GM23248 (cell line): ENCODE measurements at regions not wholly inside any gene's neighbourhood (a gene's known extent, or its start where the extent isn't known, plus 50 kb on each side); places are given as distances from the start of the nearest gene placed in this dataset.

Experiments used
- DNase-seq: peaks from one replicate; pipeline ENCODE4 v3.0.0-alpha.2; 2015
- H2AFZ ChIP-seq: fragments of 200-600 bp; sonication (generic); 2 replicates; pipeline ENCODE4 v1.6.1; 2016; ENCODE audit warnings: antibody characterized with exemption
- H3F3A ChIP-seq: fragments of 200-600 bp; sonication (generic); 2 replicates; pipeline ENCODE4 v1.6.1; 2016; ENCODE audit warnings: mild to moderate bottlenecking, antibody characterized with exemption, mixed run types; ENCODE audit not compliant: insufficient read depth
- H3K27ac ChIP-seq: fragments of 200-600 bp; sonication (generic); 2 replicates; pipeline ENCODE4 v1.5.1; 2016; ENCODE audit warnings: mild to moderate bottlenecking
- H3K27me3 ChIP-seq: fragments of 200-600 bp; sonication (generic); replicated peaks from 2 replicates; pipeline ENCODE4 v1.6.1; 2016; ENCODE audit warnings: mild to moderate bottlenecking; ENCODE audit not compliant: insufficient read depth
- H3K36me3 ChIP-seq: fragments of 200-600 bp; sonication (generic); 2 replicates; pipeline ENCODE4 v1.6.1; 2016; ENCODE audit warnings: low read depth, mild to moderate bottlenecking
- H3K4me1 ChIP-seq: fragments of 200-600 bp; sonication (generic); 2 replicates; pipeline ENCODE4 v1.6.1; 2016; ENCODE audit warnings: mild to moderate bottlenecking; ENCODE audit not compliant: insufficient read depth
- H3K4me2 ChIP-seq: fragments of 200-600 bp; sonication (generic); one replicate; pipeline ENCODE4 v1.6.1; 2016; ENCODE audit warnings: mild to moderate bottlenecking; ENCODE audit not compliant: unreplicated experiment
- H3K4me3 ChIP-seq: fragments of 200-600 bp; sonication (generic); 2 replicates; pipeline ENCODE4 v1.5.1; 2016; ENCODE audit warnings: mild to moderate bottlenecking
- H3K79me2 ChIP-seq: fragments of 200-600 bp; sonication (generic); 2 replicates; pipeline ENCODE4 v1.6.1; 2016; ENCODE audit warnings: mild to moderate bottlenecking; ENCODE audit not compliant: insufficient read depth
- H3K9ac ChIP-seq: fragments of 200-600 bp; sonication (generic); 2 replicates; pipeline ENCODE4 v1.6.1; 2016; ENCODE audit warnings: mild to moderate bottlenecking
- H3K9me2 ChIP-seq: fragments of 200-600 bp; sonication (generic); 2 replicates; pipeline ENCODE4 v1.6.1; 2016; ENCODE audit warnings: mixed run types, mild to moderate bottlenecking, moderate library complexity; ENCODE audit not compliant: insufficient read depth
- H3K9me3 ChIP-seq: fragments of 200-600 bp; sonication (generic); one replicate; pipeline ENCODE4 v1.6.1; 2017; ENCODE audit warnings: low read depth
- H4K20me1 ChIP-seq: fragments of 200-600 bp; sonication (generic); 2 replicates; pipeline ENCODE4 v1.6.0; 2016; ENCODE audit not compliant: insufficient read depth
- EZH2 ChIP-seq: fragments of 200-600 bp; sonication (generic); IDR thresholded peaks from 2 replicates; pipeline ENCODE4 v1.6.1; 2018; ENCODE audit warnings: antibody characterized with exemption, mild to moderate bottlenecking; ENCODE audit not compliant: insufficient read depth, poor library complexity, severe bottlenecking
- EZH2phosphoT487 ChIP-seq: fragments of 200-600 bp; sonication (generic); IDR thresholded peaks from 2 replicates; pipeline ENCODE4 v1.6.1; 2018; ENCODE audit warnings: antibody characterized with exemption, moderate library complexity, mild to moderate bottlenecking, low read depth; ENCODE audit not compliant: insufficient read depth
- WGBS, 2 experiments: methylation state at CpG; one replicate each; pipeline ENCODE4 v1.1.6; 2015 to 2017; ENCODE audit warnings: low lambda C conversion rate in 2 of 2, low coverage in 1 of 2; ENCODE audit errors: missing lambda C conversion rate in 2 of 2; 5-methylcytosine and 5-hydroxymethylcytosine counted together
- in situ Hi-C: fragments of 300-500 bp; cut with MboI; formaldehyde crosslinking; loops from 2 replicates; pipeline ENCODE4 v1.15.0; 2020

DNA sequence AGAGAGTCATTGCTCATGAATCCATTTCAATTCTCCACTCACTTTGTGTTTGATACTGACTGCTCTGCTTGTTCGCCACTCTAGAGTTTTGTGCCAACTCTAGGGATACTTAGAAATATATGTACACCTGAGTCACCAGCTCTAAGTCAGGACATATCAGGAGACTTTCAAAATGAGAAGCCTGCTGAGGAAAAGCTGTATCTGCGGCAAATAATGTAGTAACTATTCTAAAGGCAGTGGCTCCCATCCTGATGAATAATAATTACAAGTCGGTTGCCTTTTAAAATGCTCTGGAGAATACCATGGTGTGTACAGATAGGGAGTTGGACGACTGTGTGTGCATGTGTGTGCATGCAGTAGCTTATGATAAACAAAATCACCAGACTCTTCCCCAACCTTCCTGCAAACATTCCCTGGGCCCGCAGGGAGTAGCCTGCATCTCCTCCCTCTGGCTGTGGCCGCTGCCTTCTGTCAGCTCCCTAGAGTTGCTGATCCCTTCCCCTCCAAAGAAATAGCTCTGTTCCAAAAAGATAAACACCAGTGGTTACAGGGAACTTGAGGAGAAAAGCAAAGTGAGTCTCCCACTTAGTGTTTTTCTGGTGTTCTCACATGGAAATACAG lies 346.3 kb upstream of the UMPS start:
- DNase-seq, result no peak
- Histone ChIP-seq H3K4me2 (no peak overlapping the region), H3K9ac (no peak overlapping the region), H3K9me3 (no peaks in the 10 kb centered on the region), H3K36me3 (no peaks in the 10 kb centered on the region), H3K4me1 (no peaks in the 10 kb centered on the region), H3K9me2 (no peaks in the 10 kb centered on the region), H3K4me3 (no peak overlapping the region), H3K27me3 (peaks cover 21% of the 10 kb centered on the region), H3K79me2 (no peaks in the 10 kb centered on the region), H2AFZ (no peak overlapping the region), H4K20me1 (no peaks in the 10 kb centered on the region), H3F3A (no peaks in the 10 kb centered on the region), H3K27ac (no peak overlapping the region)
- in situ Hi-C loops, result no loop called here
- TF ChIP-seq EZH2phosphoT487 (no peak), EZH2 (no peak)
- whole genome bisulfite sequencing, 2 experiments, result 50 to 54% methylated on average over 6 of the region's 6 CpGs

DNA sequence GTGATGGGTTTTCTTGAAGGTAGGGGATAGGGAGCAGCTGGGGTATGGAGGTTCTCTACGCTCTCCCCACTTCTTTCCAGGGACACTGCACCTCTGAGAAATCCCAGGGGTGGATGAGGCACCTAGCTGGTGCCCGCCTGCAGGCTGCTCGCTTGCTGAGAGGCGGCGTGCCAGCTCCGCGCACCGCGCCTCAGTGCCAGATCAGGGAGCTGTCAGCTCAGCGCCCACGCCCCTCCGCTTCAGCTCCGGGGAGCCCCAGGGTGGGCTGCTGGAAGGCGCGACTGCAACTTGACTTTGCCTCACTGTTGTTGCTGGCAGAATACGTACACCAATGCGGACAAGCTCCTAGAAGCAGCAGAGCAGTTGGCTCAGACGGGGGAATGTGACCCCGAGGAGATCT lies 345.7 kb upstream of the UMPS start:
- no peak overlapping the region for H3K4me3 ChIP-seq
- no peak overlapping the region for H3K4me2 ChIP-seq
- H3K9ac ChIP-seq, result no peak overlapping the region
- H3K4me1 ChIP-seq, result no peaks in the 10 kb centered on the region
- H4K20me1 ChIP-seq, result no peaks in the 10 kb centered on the region
- H3K79me2 ChIP-seq, result no peaks in the 10 kb centered on the region
- no peak overlapping the region for H2AFZ ChIP-seq
- H3K27ac ChIP-seq, result no peak overlapping the region
- WGBS, 2 experiments, result 79 to 81% methylated on average over 14 to 19 of the region's 19 CpGs
- no peaks in the 10 kb centered on the region for H3K36me3 ChIP-seq
- H3K27me3 ChIP-seq, result peaks cover 15% of the 10 kb centered on the region
- no peaks in the 10 kb centered on the region for H3K9me2 ChIP-seq
- H3F3A ChIP-seq, result no peaks in the 10 kb centered on the region
- no peaks in the 10 kb centered on the region for H3K9me3 ChIP-seq
- DNase-seq, result no peak
- in situ Hi-C loops, result no loop called here
- TF ChIP-seq EZH2 (no peak), EZH2phosphoT487 (no peak)

DNA sequence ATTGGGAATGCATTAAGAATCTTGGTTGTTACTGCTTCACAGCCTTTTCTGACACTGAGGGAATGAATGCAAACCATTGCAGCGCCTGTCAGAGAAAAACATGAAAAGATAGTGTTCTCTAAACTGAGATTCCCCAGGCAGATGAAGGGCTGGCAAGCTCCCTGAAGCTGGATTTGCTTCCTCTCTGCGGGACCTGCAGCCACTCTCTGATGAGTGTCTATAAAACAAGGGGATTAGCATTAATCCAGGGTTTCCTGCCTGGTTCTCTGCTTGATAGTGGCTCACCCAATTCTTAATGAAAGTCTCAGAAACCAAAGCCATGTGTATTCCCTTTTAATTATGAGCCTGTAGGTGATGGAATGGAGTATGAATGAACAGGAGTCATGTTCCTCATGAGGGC lies 344.3 kb upstream of the UMPS start:
- Histone ChIP-seq H3K4me3 (no peak overlapping the region), H3K4me2 (no peak overlapping the region), H2AFZ (no peak overlapping the region), H3K9ac (no peak overlapping the region), H3F3A (no peaks in the 10 kb centered on the region), H3K79me2 (no peaks in the 10 kb centered on the region), H3K36me3 (no peaks in the 10 kb centered on the region), H4K20me1 (no peaks in the 10 kb centered on the region), H3K9me2 (no peaks in the 10 kb centered on the region), H3K27me3 (peaks cover 11% of the 10 kb centered on the region), H3K27ac (no peak overlapping the region), H3K4me1 (no peaks in the 10 kb centered on the region), H3K9me3 (no peaks in the 10 kb centered on the region)
- TF ChIP-seq EZH2phosphoT487, result no peak
- TF ChIP-seq EZH2, result no peak
- WGBS, 2 experiments, result 64 to 70% methylated on average over 2 of the region's 2 CpGs
- no peak for DNase-seq
- in situ Hi-C loops, result no loop called here

DNA sequence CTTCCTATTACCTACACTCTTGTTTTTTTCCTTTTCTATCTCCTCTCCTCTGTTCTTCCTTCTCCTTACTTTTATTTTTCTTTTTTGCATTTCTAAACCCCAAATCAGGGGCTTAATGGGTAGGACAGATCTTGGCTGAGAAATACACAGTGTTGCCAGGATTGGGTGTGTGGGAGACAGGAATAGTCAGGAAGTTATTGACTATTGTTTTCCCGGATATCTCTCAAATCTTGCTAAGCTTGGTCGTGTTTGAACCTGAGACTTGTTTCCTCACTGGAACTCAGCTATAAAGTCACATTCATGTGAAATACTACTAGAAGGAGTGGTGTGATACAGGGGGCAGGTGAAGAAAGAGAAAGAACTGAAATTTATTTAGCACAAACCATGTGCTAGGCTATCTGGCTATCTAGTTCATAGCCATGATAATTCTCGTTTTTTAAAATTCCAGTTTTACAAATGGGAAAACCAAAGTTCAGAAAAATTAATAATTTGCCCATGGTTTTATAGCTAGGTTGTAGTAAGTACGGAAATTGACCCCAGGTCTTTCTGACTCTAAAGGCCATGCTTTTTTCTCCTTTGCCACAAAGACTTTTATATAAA lies 343.2 kb upstream of the UMPS start:
- Histone ChIP-seq H3K9me3 (no peaks in the 10 kb centered on the region), H3K9me2 (no peaks in the 10 kb centered on the region)
- TF ChIP-seq EZH2 (no peak), EZH2phosphoT487 (no peak)

More for the DNA sequence above, 343.2 kb upstream of the UMPS start:
- Histone ChIP-seq H3F3A (no peaks in the 10 kb centered on the region), H3K4me3 (no peak overlapping the region), H3K27ac (no peak overlapping the region), H3K9ac (no peak overlapping the region), H3K36me3 (no peaks in the 10 kb centered on the region), H3K79me2 (no peaks in the 10 kb centered on the region), H2AFZ (no peak overlapping the region), H4K20me1 (no peaks in the 10 kb centered on the region), H3K4me1 (no peaks in the 10 kb centered on the region), H3K4me2 (no peak overlapping the region), H3K27me3 (peaks cover 11% of the 10 kb centered on the region)
- WGBS, 2 experiments, result 27 to 30% methylated on average over 4 of the region's 4 CpGs
- in situ Hi-C loops, result no loop called here
- DNase-seq, result no peak
